Stomach (tissue), 4 donors: ENCODE measurements at regions not wholly inside any gene's neighbourhood (a gene's known extent, or its start where the extent isn't known, plus 50 kb on each side); places are given as distances from the start of the nearest gene placed in this dataset.

Experiments used
- EP300 ChIP-seq: sonication (generic); formaldehyde crosslinking; IDR thresholded peaks from one replicate; pipeline ENCODE4 v1.6.1; 2017; ENCODE audit warnings: antibody characterized with exemption
- POLR2A ChIP-seq, 4 donors: fragments of 450-650 bp; IDR thresholded peaks; one replicate each; pipeline ENCODE4 v1.6.1; 2016; ENCODE audit warnings: antibody characterized with exemption in 4 of 4, control low read depth in 2 of 4, mild to moderate bottlenecking in 1 of 4, moderate library complexity in 1 of 4
- TF ChIP-seq, protein P1 (sequence below), 7 experiments: fragments of 450-650 bp in 4 of 7; fragments of 200-600 bp in 3 of 7; sonication (generic) in 3 of 7; IDR thresholded peaks; one replicate each; pipeline ENCODE4 v1.5.1; 2016 to 2019; ENCODE audit warnings: antibody characterized with exemption in 7 of 7, control low read depth in 2 of 7, mild to moderate bottlenecking in 1 of 7

DNA sequence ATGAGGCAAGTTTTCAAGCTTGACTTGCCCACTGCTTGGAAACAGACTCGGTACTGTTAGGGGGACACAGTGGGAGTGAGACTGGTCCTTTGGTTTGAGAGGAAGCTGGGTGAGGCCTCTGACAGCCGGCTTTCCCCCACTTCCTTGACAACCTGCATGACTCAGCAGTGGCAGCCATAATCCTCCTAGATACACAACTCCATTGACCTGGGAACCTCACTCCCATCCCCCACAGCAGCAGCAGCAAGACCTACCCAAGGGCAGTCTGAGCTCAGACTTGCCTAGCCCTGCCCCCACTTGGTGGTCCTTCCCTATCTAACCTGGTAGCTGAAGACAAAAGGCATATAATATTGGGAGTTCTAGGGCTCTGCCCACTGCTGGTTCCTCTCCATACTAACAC lies 1043.5 kb upstream of the ALCAM start:
- TF ChIP-seq, protein P1, sequence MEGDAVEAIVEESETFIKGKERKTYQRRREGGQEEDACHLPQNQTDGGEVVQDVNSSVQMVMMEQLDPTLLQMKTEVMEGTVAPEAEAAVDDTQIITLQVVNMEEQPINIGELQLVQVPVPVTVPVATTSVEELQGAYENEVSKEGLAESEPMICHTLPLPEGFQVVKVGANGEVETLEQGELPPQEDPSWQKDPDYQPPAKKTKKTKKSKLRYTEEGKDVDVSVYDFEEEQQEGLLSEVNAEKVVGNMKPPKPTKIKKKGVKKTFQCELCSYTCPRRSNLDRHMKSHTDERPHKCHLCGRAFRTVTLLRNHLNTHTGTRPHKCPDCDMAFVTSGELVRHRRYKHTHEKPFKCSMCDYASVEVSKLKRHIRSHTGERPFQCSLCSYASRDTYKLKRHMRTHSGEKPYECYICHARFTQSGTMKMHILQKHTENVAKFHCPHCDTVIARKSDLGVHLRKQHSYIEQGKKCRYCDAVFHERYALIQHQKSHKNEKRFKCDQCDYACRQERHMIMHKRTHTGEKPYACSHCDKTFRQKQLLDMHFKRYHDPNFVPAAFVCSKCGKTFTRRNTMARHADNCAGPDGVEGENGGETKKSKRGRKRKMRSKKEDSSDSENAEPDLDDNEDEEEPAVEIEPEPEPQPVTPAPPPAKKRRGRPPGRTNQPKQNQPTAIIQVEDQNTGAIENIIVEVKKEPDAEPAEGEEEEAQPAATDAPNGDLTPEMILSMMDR (IDR thresholded peaks at IDR 0.05), result no peak
- TF ChIP-seq EP300, result no peak
- no peak for TF ChIP-seq POLR2A (IDR thresholded peaks at IDR 0.05)
